BLaER1 treated with 17β-estradiol and CSF1 and Interleukin-3, amounts not matched to agents 10 nM and 100 nM (cell line): ENCODE measurements at regions not wholly inside any gene's neighbourhood (a gene's known extent, or its start where the extent isn't known, plus 50 kb on each side); places are given as distances from the start of the nearest gene placed in this dataset.

Source experiments
- H3K27ac ChIP-seq, 11 experiments: shearing (Covaris generic); formaldehyde crosslinking; 2 replicates each; pipeline ENCODE4 v1.8.1; 2022
- H3K27me3 ChIP-seq, 11 experiments: shearing (Covaris generic); formaldehyde crosslinking; 2 replicates each; pipeline ENCODE4 v1.8.1; 2022
- H3K36me3 ChIP-seq, 11 experiments: shearing (Covaris generic); formaldehyde crosslinking; 2 replicates each; pipeline ENCODE4 v1.8.1; 2022
- H3K4me1 ChIP-seq, 10 experiments: shearing (Covaris generic); formaldehyde crosslinking; 2 replicates each; pipeline ENCODE4 v1.8.1; 2022
- H3K4me2 ChIP-seq, 11 experiments: shearing (Covaris generic); formaldehyde crosslinking; 2 replicates each; pipeline ENCODE4 v1.8.1; 2022
- H3K4me3 ChIP-seq, 10 experiments: shearing (Covaris generic); formaldehyde crosslinking; 2 replicates each; pipeline ENCODE4 v1.8.1; 2022
- H3K9ac ChIP-seq, 11 experiments: shearing (Covaris generic); formaldehyde crosslinking; 2 replicates each; pipeline ENCODE4 v1.8.1; 2022
- H3K9me3 ChIP-seq, 11 experiments: shearing (Covaris generic); formaldehyde crosslinking; replicated peaks in 1 of 11; 2 replicates each; pipeline ENCODE4 v1.8.1; 2022
- H4K20me1 ChIP-seq, 11 experiments: shearing (Covaris generic); formaldehyde crosslinking; 2 replicates each; pipeline ENCODE4 v1.8.1; 2022
- Cebpa-rat ChIP-seq, 11 experiments: shearing (Covaris generic); IDR thresholded peaks; 2 replicates each; pipeline ENCODE4 v1.8.1; 2022

DNA sequence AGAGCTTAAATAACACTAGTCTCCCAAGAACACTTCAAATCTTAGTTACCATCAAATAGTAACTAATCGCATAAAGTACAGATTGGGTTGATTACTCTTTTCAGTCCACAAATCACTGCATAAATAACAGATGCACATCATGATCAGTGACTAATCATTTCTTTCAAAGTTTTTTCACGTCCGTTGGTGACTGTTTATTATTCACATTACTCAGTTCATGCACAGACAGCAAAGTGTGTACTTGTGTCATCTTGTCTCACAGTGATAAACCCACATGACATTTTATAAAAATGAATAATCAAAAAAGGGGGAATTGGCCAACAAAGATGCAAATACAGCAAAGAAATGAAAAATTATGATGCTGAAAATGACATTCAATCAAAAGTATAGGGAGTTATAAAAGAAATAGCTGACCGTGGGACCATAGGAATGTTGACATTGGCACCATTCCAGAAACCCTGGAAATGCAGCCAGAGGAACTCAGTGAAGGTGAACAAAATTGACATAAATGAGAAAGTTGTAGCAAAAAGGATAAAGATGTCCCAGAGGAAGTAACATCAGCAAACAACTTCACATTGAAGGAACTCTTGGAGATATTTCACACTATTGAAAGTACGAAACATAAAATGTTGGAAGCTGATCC, 161.5 kb downstream of the SOX3 start:
- Histone ChIP-seq H3K9ac (no peak overlapping the region), H3K4me2 (no peak overlapping the region), H3K36me3 (no peaks in the 10 kb centered on the region), H4K20me1 (no peaks in the 10 kb centered on the region; a peak in 1 of 22 replicates), H3K9me3 (no peaks in the 10 kb centered on the region; a peak in 1 of 22 replicates), H3K4me3 (no peak overlapping the region), H3K27ac (no peak overlapping the region), H3K27me3 (peaks cover 56 to 94% (median 85%) of the 10 kb centered on the region in 11 experiments), H3K4me1 (no peaks in the 10 kb centered on the region)
- no peak for TF ChIP-seq Cebpa-rat (IDR thresholded peaks at IDR 0.05)

DNA sequence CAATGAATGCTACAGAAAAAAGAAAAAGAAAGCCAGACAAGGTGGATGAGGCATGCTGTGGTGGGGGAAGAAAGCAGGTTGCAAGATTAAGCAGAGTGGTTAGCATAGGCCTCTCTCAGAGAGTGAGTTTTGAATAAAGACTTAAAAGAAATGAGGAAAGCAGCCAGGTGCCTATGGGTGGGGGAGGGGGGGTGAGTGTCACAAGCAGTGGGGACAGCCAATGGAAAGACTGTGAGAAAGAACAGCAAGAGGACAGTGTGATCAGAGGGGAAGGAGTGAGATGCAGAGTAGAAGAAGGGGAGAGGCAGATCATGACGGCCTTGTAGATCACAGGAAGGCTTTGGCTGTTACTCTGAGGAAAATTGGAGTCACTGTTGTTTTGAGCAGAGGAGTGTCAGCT, 162.5 kb downstream of the SOX3 start:
- TF ChIP-seq Cebpa-rat (IDR thresholded peaks at IDR 0.05) = no peak
- H3K27ac ChIP-seq = no peak overlapping the region
- no peaks in the 10 kb centered on the region; a peak in 1 of 22 replicates for H3K9me3 ChIP-seq

DNA sequence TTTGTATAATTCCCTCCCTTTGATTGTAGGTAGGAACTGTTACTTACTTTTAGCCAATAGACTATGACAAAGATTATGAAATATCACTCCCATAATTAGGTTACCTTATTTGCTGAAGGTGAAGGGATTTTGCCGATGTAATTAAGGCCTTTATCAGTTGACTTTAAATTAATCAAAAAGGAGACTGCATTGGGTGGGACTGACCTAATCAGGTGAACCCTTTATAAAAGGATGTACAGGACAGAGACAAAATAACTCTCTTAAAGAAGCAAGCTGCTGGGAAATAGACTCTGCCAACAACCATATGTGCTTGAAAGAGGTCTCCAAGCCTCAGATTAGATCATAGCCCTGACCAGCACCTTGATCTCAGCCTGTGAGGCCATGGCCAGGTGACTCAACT, 167.6 kb downstream of the SOX3 start:
- Histone ChIP-seq H3K36me3 (no peaks in the 10 kb centered on the region), H3K9ac (no peak overlapping the region), H3K9me3 (peaks cover 0 to 8% (median 0%) of the 10 kb centered on the region in 11 experiments; a peak in 2 of 22 replicates), H3K4me2 (no peak overlapping the region), H3K4me1 (no peaks in the 10 kb centered on the region), H3K4me3 (no peak overlapping the region), H4K20me1 (no peaks in the 10 kb centered on the region), H3K27me3 (peaks cover 47 to 83% (median 73%) of the 10 kb centered on the region in 11 experiments), H3K27ac (no peak overlapping the region)
- no peak for TF ChIP-seq Cebpa-rat (IDR thresholded peaks at IDR 0.05)

More for the DNA sequence above, 162.5 kb downstream of the SOX3 start:
- no peak overlapping the region for H3K9ac ChIP-seq
- H3K36me3 ChIP-seq = no peaks in the 10 kb centered on the region
- no peak overlapping the region for H3K4me3 ChIP-seq
- peaks cover 53 to 92% (median 81%) of the 10 kb centered on the region in 11 experiments for H3K27me3 ChIP-seq
- H3K4me2 ChIP-seq = no peak overlapping the region
- no peaks in the 10 kb centered on the region; a peak in 1 of 22 replicates for H4K20me1 ChIP-seq
- no peaks in the 10 kb centered on the region for H3K4me1 ChIP-seq

DNA sequence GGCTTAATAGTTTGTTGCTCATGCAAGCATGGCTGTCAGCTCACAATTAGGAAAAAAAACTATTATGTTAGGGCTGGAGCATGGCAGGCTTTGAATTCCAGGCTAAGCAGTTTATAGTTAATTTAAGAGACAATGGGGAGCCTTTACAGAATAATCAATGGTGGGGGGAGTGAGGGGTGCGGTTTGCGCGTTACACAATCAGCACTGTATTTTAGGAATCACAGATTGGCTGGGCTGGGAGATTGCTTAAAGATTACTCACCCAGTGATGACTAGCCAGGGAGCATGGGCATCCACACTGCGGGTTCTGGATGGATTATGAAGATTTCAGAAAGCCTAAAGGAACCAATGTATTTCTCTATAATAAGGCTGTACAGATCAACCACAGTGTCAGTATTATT, 186.6 kb downstream of the SOX3 start:
- TF ChIP-seq Cebpa-rat (IDR thresholded peaks at IDR 0.05) = no peak
- no peaks in the 10 kb centered on the region for H3K4me1 ChIP-seq
- no peaks in the 10 kb centered on the region for H3K36me3 ChIP-seq
- no peaks in the 10 kb centered on the region; a peak in 2 of 22 replicates for H4K20me1 ChIP-seq
- no peak overlapping the region for H3K4me3 ChIP-seq
- peaks cover 63 to 91% (median 82%) of the 10 kb centered on the region in 11 experiments for H3K27me3 ChIP-seq
- no peak overlapping the region for H3K27ac ChIP-seq
- no peak overlapping the region for H3K9ac ChIP-seq
- H3K9me3 ChIP-seq = peaks cover 0 to 6% (median 0%) of the 10 kb centered on the region in 11 experiments; a peak in 1 of 22 replicates
- H3K4me2 ChIP-seq = no peak overlapping the region

DNA sequence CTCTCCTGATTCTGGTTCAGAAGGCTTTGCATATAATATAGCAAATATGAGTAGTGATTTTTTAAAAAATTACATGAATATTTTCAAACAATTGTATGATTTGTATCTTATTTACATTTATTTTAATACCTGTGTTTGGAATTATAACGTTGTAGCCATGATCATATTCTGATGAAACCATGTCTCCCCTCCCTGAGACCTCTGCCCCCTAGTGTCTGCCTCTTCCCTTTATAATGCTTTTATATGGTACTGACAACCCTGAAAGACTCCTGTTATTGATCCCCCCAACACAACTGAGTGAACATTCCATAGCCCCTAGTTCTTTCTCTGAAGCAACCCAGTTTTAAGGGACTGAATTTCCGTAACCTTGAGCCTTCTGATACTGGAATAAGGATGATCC, 187.4 kb downstream of the SOX3 start:
- no peaks in the 10 kb centered on the region for H3K4me1 ChIP-seq
- no peak for TF ChIP-seq Cebpa-rat (IDR thresholded peaks at IDR 0.05)

DNA sequence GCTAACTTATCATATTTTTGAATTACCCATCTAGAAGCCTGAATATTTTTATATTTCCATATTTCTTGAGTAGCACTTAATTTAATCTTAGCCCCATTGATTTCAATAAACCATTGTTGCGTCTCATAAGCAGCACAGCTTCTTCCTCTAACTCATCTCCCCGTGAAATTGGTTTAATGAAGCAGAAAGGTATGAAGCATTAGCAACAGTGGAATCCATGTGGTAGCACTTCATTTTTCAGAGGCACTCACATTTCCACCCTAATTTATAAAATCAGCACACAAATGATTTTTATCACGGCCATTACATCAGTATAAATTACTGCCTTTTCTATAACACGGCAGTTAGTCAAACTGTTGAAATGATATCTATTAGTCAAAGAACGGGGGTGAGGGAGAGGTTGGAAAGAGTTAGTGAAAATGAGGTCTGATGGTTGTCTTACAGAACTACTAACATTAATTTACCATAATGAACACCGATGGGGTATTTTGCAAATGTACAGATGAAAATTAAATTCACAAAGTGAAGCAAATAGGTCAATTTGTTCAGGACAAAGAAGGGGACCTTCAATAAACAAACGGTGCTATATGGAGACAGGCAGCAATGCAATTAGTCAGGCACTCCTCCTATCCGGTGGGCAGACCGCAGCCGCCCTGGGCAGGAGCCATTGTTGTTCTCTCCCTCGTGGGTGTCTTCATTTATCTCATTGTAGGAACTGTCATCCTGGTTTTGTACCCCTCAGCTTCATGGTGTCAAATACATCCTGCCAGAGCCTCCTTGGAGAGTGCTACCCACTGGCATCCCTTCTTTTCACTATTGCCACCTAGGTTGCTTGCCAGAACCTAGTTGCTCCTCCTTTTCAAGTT, 205.7 kb downstream of the SOX3 start:
- no peak for TF ChIP-seq Cebpa-rat (IDR thresholded peaks at IDR 0.05)
- H4K20me1 ChIP-seq = peaks cover 0 to 3% (median 0%) of the 10 kb centered on the region in 11 experiments; a peak in 1 of 22 replicates
- H3K4me1 ChIP-seq = no peaks in the 10 kb centered on the region
- H3K36me3 ChIP-seq = no peaks in the 10 kb centered on the region
- no peak overlapping the region for H3K9ac ChIP-seq
- no peak overlapping the region for H3K4me3 ChIP-seq
- H3K4me2 ChIP-seq = no peak overlapping the region
- peaks cover 0 to 4% (median 0%) of the 10 kb centered on the region in 11 experiments; a peak in 2 of 22 replicates for H3K9me3 ChIP-seq
- H3K27ac ChIP-seq = no peak overlapping the region
- H3K27me3 ChIP-seq = peaks cover 70 to 97% (median 89%) of the 10 kb centered on the region in 11 experiments

More for the DNA sequence above, 187.4 kb downstream of the SOX3 start:
- no peak overlapping the region for H3K4me2 ChIP-seq
- H4K20me1 ChIP-seq = no peaks in the 10 kb centered on the region; a peak in 2 of 22 replicates
- peaks cover 62 to 91% (median 84%) of the 10 kb centered on the region in 11 experiments for H3K27me3 ChIP-seq
- no peak overlapping the region for H3K4me3 ChIP-seq
- no peak overlapping the region for H3K9ac ChIP-seq
- H3K36me3 ChIP-seq = no peaks in the 10 kb centered on the region
- no peak overlapping the region for H3K27ac ChIP-seq
- H3K9me3 ChIP-seq = peaks cover 0 to 7% (median 0%) of the 10 kb centered on the region in 11 experiments; a peak in 1 of 22 replicates

DNA sequence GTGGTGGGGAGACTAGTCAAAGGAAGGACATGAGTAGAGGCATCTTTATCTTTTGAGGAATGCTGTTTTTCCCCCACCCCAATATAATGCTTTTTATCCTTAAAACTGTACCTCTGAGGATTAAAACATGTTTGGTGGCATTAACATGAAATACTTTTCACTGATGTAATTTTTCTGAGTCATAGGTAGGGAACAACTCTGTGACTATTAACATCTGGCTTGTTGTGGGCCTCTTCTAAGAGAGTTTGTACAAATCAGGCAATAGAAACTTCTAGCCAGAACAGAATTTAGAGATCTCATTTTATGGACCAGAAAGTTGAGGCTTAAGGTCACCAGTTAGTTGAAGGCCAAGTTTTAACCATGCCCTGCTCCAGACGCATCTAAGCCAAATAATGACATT, 207.6 kb downstream of the SOX3 start:
- no peak overlapping the region for H3K4me2 ChIP-seq
- no peak for TF ChIP-seq Cebpa-rat (IDR thresholded peaks at IDR 0.05)
- peaks cover 72 to 99% (median 94%) of the 10 kb centered on the region in 11 experiments for H3K27me3 ChIP-seq

DNA sequence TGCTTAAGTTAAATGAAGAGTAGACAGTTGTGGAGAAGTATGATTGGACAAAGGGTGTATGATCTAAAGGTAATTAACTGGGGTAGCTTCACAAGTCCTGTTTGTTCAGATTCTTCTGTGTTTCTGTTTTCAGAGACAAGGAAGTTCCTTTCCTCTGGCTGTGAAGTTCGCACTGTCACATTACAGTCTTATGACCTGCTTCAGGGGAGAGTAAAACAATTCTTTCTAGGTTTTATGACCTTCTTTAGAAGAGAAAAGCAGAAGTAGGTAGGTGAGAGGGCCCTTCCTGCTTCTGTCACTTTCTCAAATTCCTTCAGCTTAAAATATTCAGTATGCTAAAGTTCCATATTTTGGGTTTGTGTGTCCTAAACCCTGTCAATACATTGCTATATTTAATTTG, 211.9 kb downstream of the SOX3 start:
- H3K36me3 ChIP-seq = no peaks in the 10 kb centered on the region
- H3K9me3 ChIP-seq = peaks cover 0 to 3% (median 0%) of the 10 kb centered on the region in 11 experiments; a peak in 1 of 22 replicates
- no peaks in the 10 kb centered on the region for H3K4me1 ChIP-seq
- H3K4me3 ChIP-seq = no peak overlapping the region
- TF ChIP-seq Cebpa-rat (IDR thresholded peaks at IDR 0.05) = no peak
- H3K27ac ChIP-seq = no peak overlapping the region
- no peak overlapping the region for H3K4me2 ChIP-seq
- 0 out of 22 replicates have a peak, but pooled peaks cover 0 to under 1% (median 0%) of the 10 kb centered on the region in 11 experiments for H4K20me1 ChIP-seq
- peaks cover 73 to 98% (median 91%) of the 10 kb centered on the region in 11 experiments for H3K27me3 ChIP-seq
- H3K9ac ChIP-seq = no peak overlapping the region

More for the DNA sequence above, 207.6 kb downstream of the SOX3 start:
- no peak overlapping the region for H3K9ac ChIP-seq
- peaks cover 0 to 3% (median 0%) of the 10 kb centered on the region in 11 experiments; a peak in 1 of 22 replicates for H4K20me1 ChIP-seq
- no peaks in the 10 kb centered on the region for H3K36me3 ChIP-seq
- no peaks in the 10 kb centered on the region for H3K9me3 ChIP-seq
- H3K4me1 ChIP-seq = no peaks in the 10 kb centered on the region
- no peak overlapping the region for H3K4me3 ChIP-seq
- no peak overlapping the region for H3K27ac ChIP-seq

DNA sequence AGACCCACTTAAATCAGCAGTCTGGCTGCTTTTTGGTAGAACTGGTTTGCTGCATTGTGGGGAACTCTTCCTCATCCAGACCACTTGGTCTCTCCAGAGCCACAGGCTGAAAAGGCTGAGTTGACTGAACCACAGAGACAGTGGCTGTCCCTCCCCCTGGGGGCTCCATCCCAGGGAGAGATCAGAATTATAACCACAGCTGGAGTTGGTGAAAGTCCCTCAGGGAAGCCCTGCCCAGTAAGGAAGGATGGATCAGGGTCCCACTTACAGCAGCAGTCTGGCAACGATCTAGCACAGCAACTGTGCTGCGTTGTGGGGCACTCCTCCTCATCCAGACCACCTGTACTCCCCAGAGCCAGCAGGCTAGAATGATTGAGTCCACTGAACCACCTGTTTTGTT, 212.7 kb downstream of the SOX3 start:
- Histone ChIP-seq H3K4me3 (no peak overlapping the region), H3K27ac (no peak overlapping the region), H3K9ac (no peak overlapping the region), H3K4me2 (no peak overlapping the region), H3K4me1 (no peaks in the 10 kb centered on the region), H3K27me3 (peaks cover 65 to 91% (median 83%) of the 10 kb centered on the region in 11 experiments), H3K36me3 (no peaks in the 10 kb centered on the region), H3K9me3 (peaks cover 0 to 7% (median 0%) of the 10 kb centered on the region in 11 experiments; a peak in 1 of 22 replicates), H4K20me1 (no peaks in the 10 kb centered on the region)
- TF ChIP-seq Cebpa-rat (IDR thresholded peaks at IDR 0.05) = no peak
